RPMI8226 (cell line): ENCODE measurements at regions not wholly inside any gene's neighbourhood (a gene's known extent, or its start where the extent isn't known, plus 50 kb on each side); places are given as distances from the start of the nearest gene placed in this dataset.

Experiments
- DNase-seq: peaks from one replicate; pipeline ENCODE4 v3.0.0-alpha.2; 2015

GRCh38 chr11:104652996-104653395 is 245.3 kb downstream of the CASP12 start:
- peak; percentile 4 for DNase-seq

GRCh38 chr11:104650234-104650633 is 248.0 kb downstream of the CASP12 start:
- peak; percentile 13 for DNase-seq

GRCh38 chr11:104649002-104649401 is 249.3 kb downstream of the CASP12 start:
- no peak for DNase-seq

GRCh38 chr11:104645261-104646222 is 252.7 kb downstream of the CASP12 start:
- DNase-seq, result no peak

- DNase-seq, result no peak
Measured at GRCh38 chr11:104637662-104638170, 260.5 kb downstream of the CASP12 start.

GRCh38 chr11:104633226-104633625 is 265.0 kb downstream of the CASP12 start:
- no peak for DNase-seq

GRCh38 chr11:104630352-104630751 is 267.9 kb downstream of the CASP12 start:
- no peak for DNase-seq

- DNase-seq, result no peak
Measured at GRCh38 chr11:104625246-104625645, 273.0 kb downstream of the CASP12 start.

GRCh38 chr11:104624021-104624420 is 274.2 kb downstream of the CASP12 start:
- DNase-seq, result no peak

GRCh38 chr11:104623518-104623917 is 274.7 kb downstream of the CASP12 start:
- DNase-seq, result no peak

- no peak for DNase-seq
Measured at GRCh38 chr11:104620991-104621390, 277.3 kb downstream of the CASP12 start.

- no peak for DNase-seq
Measured at GRCh38 chr11:104619751-104620150, 278.5 kb downstream of the CASP12 start.

- DNase-seq, result no peak
Measured at GRCh38 chr11:104618954-104619353, 279.3 kb downstream of the CASP12 start.

- DNase-seq, result no peak
Measured at GRCh38 chr11:104614961-104615360, 283.3 kb downstream of the CASP12 start.

GRCh38 chr11:104614117-104614680 is 284.1 kb downstream of the CASP12 start:
- DNase-seq, result no peak

- no peak for DNase-seq
Measured at GRCh38 chr11:104610635-104611034, 287.6 kb downstream of the CASP12 start.

- peak; percentile 54 for DNase-seq
Measured at GRCh38 chr11:104609311-104610085, 288.8 kb downstream of the CASP12 start.

- no peak for DNase-seq
Measured at GRCh38 chr11:104602643-104603042, 295.6 kb downstream of the CASP12 start.

- DNase-seq, result no peak
Measured at GRCh38 chr11:104594228-104594958, 303.9 kb downstream of the CASP12 start.

GRCh38 chr11:104588970-104589369 is 309.3 kb downstream of the CASP12 start:
- no peak for DNase-seq

- no peak for DNase-seq
Measured at GRCh38 chr11:104588446-104588845, 309.8 kb downstream of the CASP12 start.

- DNase-seq, result no peak
Measured at GRCh38 chr11:104584823-104585222, 313.4 kb downstream of the CASP12 start.

GRCh38 chr11:104583857-104584256 is 314.4 kb downstream of the CASP12 start:
- DNase-seq, result no peak
